C4-2B (cell line): ENCODE measurements at regions not wholly inside any gene's neighbourhood (a gene's known extent, or its start where the extent isn't known, plus 50 kb on each side); places are given as distances from the start of the nearest gene placed in this dataset.

Experiments
- ZFX ChIP-seq: fragments of 450-650 bp; IDR thresholded peaks from 2 replicates; pipeline ENCODE4 v1.6.1; 2017
- TF ChIP-seq, protein P1 (sequence below): fragments of 450-650 bp; conservative IDR thresholded peaks from 2 replicates; pipeline ENCODE4 v1.5.1; 2017; ENCODE audit warnings: mild to moderate bottlenecking

DNA sequence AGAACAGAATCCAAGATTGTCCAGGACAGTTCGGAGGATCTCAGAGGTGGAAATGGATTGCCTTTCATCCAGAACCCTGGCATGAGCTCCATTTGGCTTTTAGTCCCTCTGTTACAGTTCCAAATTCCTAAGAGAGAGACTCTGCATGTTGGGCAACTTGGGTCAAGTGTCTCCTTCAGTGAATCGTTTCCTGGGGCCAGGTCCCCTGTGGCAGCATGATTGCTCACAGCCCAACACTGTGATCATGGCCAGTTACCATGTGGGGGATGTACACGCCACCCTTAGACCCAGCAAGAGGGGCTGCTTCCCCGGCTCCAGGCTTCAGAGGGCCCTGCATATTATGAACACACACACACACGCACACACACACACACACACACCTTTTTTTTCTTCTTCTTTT, 118.6 kb upstream of the GLI2 start:
- TF ChIP-seq, protein P1, sequence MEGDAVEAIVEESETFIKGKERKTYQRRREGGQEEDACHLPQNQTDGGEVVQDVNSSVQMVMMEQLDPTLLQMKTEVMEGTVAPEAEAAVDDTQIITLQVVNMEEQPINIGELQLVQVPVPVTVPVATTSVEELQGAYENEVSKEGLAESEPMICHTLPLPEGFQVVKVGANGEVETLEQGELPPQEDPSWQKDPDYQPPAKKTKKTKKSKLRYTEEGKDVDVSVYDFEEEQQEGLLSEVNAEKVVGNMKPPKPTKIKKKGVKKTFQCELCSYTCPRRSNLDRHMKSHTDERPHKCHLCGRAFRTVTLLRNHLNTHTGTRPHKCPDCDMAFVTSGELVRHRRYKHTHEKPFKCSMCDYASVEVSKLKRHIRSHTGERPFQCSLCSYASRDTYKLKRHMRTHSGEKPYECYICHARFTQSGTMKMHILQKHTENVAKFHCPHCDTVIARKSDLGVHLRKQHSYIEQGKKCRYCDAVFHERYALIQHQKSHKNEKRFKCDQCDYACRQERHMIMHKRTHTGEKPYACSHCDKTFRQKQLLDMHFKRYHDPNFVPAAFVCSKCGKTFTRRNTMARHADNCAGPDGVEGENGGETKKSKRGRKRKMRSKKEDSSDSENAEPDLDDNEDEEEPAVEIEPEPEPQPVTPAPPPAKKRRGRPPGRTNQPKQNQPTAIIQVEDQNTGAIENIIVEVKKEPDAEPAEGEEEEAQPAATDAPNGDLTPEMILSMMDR: no peak
- no peak for TF ChIP-seq ZFX
